GM19455 (cell line): ENCODE measurements at regions not wholly inside any gene's neighbourhood (a gene's known extent, or its start where the extent isn't known, plus 50 kb on each side); places are given as distances from the start of the nearest gene placed in this dataset.
"Not testable (repeated sequence)": the region's sequence is repeated elsewhere in the genome, so short reads cannot be mapped to it uniquely, and the experiment has no call there.

ENCODE experiments used
- ATAC-seq: cut with Tn5 transposase; IDR thresholded peaks from one replicate; pipeline ENCODE4 v1.9.1; 2021; ENCODE audit not compliant: unreplicated experiment

DNA sequence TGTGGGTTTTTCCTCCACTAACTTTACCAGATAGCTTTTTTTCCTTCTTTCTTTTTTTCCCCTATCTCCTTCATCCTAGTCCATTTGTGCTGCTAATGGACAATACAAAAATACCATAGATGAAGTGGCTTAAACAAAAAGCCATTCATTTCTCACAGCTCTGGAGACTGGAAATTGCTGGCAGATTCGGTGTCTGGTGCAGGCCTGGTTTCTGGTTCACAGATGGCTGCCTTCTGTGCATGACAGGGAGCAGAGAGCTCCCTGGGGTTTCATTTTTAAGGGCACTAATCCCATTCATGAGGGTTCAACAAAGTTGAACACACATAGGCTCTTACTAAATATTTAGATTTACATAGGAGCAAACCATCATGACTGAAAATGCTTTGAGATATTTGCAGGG lies 467.4 kb downstream of the TYW1 start:
- no peak for ATAC-seq

DNA sequence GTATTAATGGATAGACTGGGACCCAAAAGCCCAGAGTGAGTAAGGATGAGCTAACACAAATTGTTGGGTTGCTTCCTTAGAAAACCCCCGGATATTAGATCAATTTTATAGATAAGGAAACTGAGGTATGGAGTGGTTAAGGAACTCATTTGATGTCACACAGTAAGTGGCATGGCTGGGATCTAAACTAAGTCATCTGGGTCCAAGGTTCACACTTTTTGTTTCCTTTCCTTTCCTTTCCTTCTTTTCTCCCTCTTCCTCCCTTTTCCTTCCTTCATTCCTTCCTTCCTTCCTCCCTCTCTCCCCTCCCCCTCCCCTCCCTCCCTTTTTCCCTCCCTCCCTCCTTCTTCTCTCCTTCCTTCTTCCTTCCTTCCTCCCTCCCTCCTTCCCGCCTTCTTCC lies 469.5 kb downstream of the TYW1 start:
- no peak for ATAC-seq

GRCh38 chr7:67470256-67470751 lies 473.7 kb downstream of the TYW1 start:
- no peak for ATAC-seq

- ATAC-seq: no peak
Observed at GRCh38 chr7:67475293-67475692, 478.7 kb downstream of the TYW1 start.

- ATAC-seq: no peak
Observed at GRCh38 chr7:67478066-67478465, 481.4 kb downstream of the TYW1 start.

DNA sequence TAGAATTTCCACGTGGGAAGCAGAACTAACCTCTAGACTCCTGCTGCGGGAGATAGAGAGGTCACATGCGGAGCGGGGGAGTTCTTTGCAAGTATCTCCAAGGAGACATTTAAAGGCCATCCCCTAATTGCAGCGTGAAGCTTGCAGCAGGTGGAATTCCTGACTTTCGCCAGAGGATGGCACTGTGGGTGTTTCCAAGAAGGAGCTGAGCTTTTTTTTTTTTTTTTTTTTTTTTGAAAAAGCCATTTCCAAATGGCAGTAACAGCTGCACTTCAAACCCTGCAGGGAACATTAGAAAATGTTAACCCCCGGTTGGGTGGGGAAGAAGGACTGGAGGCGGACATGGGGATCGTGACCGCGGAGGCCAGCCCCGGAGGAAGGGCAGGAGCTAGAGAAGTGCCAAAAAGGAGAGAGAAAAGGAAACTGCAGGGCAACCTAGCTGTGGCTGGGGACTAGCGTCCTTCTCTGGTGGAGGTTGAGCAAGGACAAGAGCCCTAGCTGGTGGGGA lies 487.7 kb downstream of the TYW1 start:
- no peak for ATAC-seq

DNA sequence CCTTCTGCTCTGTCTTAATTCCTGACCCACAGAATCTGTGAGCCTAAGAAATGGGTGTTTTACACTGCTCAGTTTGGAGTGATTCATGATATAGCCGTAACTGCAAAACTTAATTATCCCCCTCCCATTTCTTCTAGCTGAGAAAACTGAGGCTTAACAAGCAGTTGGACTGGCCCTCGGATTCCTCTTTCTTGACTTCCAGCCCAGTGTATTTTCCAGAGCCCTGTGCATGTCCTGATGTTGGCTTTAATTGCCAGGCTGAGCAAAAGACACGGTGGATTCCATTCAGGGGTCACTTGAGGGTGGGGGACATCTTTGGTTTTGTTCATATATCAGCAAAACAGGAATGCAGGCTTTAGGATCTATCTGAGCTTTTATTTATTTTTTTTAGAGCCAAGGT lies 489.8 kb downstream of the TYW1 start:
- ATAC-seq: no peak

DNA sequence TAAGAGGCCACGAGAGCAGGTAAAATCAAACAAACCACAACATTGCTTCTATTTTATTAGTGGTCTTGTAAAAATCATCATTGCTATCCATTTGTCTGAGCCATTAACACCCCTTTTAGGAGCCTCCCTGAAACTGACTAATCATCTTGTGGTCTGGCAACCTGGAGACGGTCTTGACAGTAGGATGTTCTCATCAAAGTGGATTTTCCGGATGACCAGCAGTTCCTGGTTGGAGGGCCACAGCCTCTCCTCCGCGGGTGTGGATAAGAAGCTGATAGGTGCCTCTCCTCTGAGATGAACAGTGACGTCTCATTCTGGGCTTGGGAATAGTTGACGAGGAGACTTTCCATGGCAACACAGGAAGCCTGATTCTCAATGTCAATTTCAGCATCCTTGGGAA lies 490.7 kb downstream of the TYW1 start:
- no peak for ATAC-seq

- no peak for ATAC-seq
Observed at GRCh38 chr7:67489881-67490280, 493.2 kb downstream of the TYW1 start.

GRCh38 chr7:67493366-67493765 lies 496.7 kb downstream of the TYW1 start:
- ATAC-seq: no peak

- no peak for ATAC-seq
Observed at GRCh38 chr7:67496589-67496988, 500.0 kb downstream of the TYW1 start.

DNA sequence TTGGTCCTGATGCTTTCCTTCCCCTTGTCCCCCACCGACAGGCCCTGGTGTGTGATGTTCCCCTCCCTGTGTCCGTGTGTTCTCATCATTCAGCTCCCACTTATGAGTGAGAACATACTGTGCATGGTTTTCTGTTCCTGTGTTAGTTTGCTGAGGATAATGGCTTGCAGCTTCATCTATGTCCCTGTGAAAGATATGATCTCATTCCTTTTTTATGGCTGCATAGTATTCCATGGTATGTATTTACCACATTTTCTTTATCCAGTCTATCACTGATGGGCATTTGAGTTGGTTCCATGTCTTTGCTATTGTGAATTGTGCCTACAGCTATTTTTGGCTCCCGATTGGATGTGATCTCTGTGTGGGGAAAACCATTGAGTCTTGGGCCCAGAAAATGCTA lies 501.3 kb downstream of the TYW1 start:
- ATAC-seq: not testable (repeated sequence)

GRCh38 chr7:67502929-67503328 lies 506.3 kb downstream of the TYW1 start:
- no peak for ATAC-seq

GRCh38 chr7:67505449-67505848 lies 508.8 kb downstream of the TYW1 start:
- no peak for ATAC-seq

- ATAC-seq: no peak
Observed at GRCh38 chr7:67512481-67512880, 515.8 kb downstream of the TYW1 start.

DNA sequence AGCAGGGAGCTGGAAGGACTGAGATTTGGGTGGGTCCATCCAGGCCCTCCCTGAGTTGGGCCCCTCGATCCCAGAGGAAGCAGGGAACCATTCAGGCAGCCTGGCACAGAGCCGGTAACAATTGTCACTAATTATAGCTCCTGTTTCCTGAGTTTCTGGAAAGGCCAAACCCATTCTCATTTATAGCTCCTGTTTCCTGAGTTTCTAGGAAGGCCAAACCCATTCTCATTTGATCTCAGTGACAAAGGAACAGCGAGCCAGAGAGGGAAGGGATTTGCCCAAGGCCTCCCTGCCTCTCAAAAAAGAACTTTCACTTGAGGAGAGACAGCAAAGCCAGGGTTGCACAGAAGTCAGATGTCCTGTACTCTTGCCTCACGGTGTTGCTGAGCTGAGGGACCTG lies 521.9 kb downstream of the TYW1 start:
- ATAC-seq: no peak

DNA sequence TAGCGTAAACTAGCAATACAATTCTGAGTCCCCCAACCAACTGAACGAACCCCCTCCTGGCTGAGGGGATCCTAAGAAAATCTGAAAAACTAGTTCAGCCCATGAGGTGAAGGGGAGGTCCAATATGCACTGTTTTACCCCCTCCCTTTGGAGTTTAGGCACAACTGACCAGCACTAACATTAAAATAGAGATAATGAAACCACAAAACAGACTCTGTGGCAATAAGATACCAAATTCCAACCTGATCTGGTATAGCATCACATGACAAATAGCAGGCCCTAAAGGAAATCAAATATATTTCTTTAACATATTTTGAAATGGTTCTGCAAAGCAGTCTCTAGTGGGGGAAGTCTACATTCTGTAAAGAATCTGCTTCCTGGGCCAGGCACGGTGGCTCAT lies 522.5 kb downstream of the TYW1 start:
- no peak for ATAC-seq

DNA sequence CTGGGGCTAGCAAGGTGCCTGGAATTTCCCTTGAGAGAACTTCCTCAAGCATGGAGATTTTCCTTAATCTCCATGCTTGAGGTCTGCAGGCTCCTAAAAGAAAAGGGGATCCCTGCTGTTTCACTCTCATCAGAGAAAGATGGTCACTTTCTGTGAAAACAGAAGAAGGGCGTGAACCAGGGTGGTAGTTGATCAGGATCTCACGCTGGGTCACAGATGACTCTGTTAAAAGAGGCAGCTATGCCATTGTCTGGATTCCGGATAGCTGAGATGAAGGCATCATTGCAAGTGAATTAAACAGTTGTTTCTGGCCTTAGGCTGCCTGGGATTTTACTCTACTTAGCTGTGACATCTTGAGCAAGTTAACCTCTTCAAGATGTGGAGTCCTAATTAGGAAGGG lies 525.9 kb downstream of the TYW1 start:
- no peak for ATAC-seq

DNA sequence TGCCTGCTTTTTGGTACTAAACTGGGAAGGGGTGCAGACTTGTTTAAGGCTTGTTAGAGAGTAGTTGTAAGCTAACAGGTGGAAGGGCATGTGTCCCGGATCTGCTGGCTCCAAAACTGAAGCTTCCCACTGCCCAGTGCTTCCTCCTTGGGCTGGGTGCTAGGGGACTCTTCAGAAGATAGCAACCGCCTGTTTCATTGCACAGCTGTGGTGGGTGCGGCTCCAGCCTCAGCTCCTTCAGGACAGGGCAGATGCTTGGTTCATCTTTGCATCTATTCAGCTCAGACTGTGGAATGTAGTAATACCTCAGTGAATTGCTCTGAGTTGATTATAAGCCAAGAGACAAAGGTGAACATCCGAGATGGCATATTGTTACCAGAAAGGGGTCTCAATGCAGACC lies 527.1 kb downstream of the TYW1 start:
- ATAC-seq: no peak

DNA sequence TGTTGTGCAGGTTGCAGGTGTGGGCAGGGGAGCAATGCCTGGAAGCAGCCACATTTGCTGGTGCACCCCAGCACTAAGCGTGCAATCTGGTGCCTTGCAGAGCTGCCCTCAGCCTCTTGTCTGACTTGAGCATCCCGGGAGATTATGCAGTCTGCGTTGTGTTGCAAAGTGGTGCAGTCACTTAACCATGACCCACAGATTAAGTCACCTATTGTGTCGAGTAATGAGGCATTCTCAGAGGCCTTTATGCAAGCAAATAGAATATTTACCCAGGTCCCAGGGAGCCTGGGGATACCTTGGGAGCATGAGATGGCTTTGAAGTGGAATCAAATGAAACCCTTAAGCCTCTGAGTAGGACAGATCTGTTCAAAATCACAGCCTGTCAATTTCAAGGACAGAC lies 529.0 kb downstream of the TYW1 start:
- ATAC-seq: no peak

GRCh38 chr7:67535241-67535989 lies 538.8 kb downstream of the TYW1 start:
- ATAC-seq: no peak

DNA sequence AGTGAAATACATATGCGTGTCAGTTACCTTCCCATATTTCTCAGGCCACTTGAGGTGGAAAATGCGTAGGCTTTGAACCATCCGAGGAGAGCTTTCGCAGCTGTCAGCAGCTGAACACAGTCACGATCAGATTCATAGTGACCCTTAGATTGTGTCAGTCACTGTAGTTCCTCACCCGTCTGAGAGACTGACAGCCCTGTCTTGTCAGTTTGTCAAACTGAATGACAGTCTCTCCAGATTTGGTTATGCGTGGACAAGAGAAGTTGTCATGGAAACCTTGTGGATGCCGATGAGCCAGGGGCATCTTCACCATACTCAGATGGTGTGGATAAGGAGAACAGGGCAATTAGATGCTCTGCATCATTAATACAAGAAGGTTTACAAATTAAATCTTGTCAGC lies 546.3 kb downstream of the TYW1 start:
- ATAC-seq: no peak
